H9 (cell line): ENCODE measurements at regions not wholly inside any gene's neighbourhood (a gene's known extent, or its start where the extent isn't known, plus 50 kb on each side); places are given as distances from the start of the nearest gene placed in this dataset.

Experiments used
- DNase-seq: peaks from one replicate; pipeline ENCODE4 v3.0.0-alpha.2; 2017
- H2AFZ ChIP-seq: one replicate; pipeline ENCODE4 v1.6.1; 2013; ENCODE audit warnings: mild to moderate bottlenecking, low read length, control low read depth, moderate library complexity
- H2AK5ac ChIP-seq: 2 replicates; pipeline ENCODE4 v1.6.1; 2013; ENCODE audit warnings: low read length, control low read depth, mixed read lengths; ENCODE audit not compliant: insufficient read length
- H2BK120ac ChIP-seq: one replicate; pipeline ENCODE4 v1.6.1; 2013; ENCODE audit warnings: low read depth, mild to moderate bottlenecking, low read length, control low read depth, inconsistent platforms; ENCODE audit not compliant: poor library complexity, severe bottlenecking
- H2BK12ac ChIP-seq: 2 replicates; pipeline ENCODE4 v1.6.1; 2013; ENCODE audit warnings: low read length, control low read depth, mixed read lengths, low read depth; ENCODE audit not compliant: insufficient read length
- H2BK15ac ChIP-seq: 2 replicates; pipeline ENCODE4 v1.6.1; 2013; ENCODE audit warnings: low read depth, low read length, control low read depth
- H2BK20ac ChIP-seq: one replicate; pipeline ENCODE4 v1.6.1; 2013; ENCODE audit warnings: low read depth, mild to moderate bottlenecking, low read length, control low read depth, inconsistent platforms; ENCODE audit not compliant: poor library complexity, severe bottlenecking
- H2BK5ac ChIP-seq: 2 replicates; pipeline ENCODE4 v1.6.1; 2013; ENCODE audit warnings: low read length, control low read depth, mixed read lengths; ENCODE audit not compliant: insufficient read length
- H3K14ac ChIP-seq: 2 replicates; pipeline ENCODE4 v1.6.1; 2013; ENCODE audit warnings: low read length, control low read depth; ENCODE audit not compliant: insufficient read depth
- H3K18ac ChIP-seq: 2 replicates; pipeline ENCODE4 v1.6.1; 2013; ENCODE audit warnings: low read depth, mild to moderate bottlenecking, mixed read lengths, low read length, control low read depth; ENCODE audit not compliant: insufficient read length
- H3K23ac ChIP-seq: 2 replicates; pipeline ENCODE4 v1.6.1; 2013; ENCODE audit warnings: low read length, control low read depth, mixed read lengths, low read depth; ENCODE audit not compliant: insufficient read length
- H3K23me2 ChIP-seq: 2 replicates; pipeline ENCODE4 v1.6.1; 2013; ENCODE audit warnings: low read depth, mild to moderate bottlenecking, mixed read lengths, low read length, control low read depth; ENCODE audit not compliant: insufficient read length, poor library complexity, severe bottlenecking
- H3K27ac ChIP-seq: 2 replicates; pipeline ENCODE4 v1.5.1; 2013; ENCODE audit warnings: low read length, control low read depth, mixed read lengths, low read depth; ENCODE audit not compliant: insufficient read length
- H3K27me3 ChIP-seq: 2 replicates; pipeline ENCODE4 v1.6.1; 2013; ENCODE audit warnings: low read length, control low read depth, inconsistent platforms; ENCODE audit not compliant: insufficient read depth
- H3K4ac ChIP-seq: 2 replicates; pipeline ENCODE4 v1.6.1; 2013; ENCODE audit warnings: low read depth, mild to moderate bottlenecking, control low read depth, inconsistent platforms, low read length, moderate library complexity
- H3K4me1 ChIP-seq: 2 replicates; pipeline ENCODE4 v1.6.1; 2013; ENCODE audit warnings: low read length, control low read depth, inconsistent platforms; ENCODE audit not compliant: insufficient read depth
- H3K4me2 ChIP-seq: 2 replicates; pipeline ENCODE4 v1.6.1; 2013; ENCODE audit warnings: low read length, control low read depth, mixed read lengths; ENCODE audit not compliant: insufficient read length, insufficient read depth
- H3K56ac ChIP-seq: 2 replicates; pipeline ENCODE4 v1.6.1; 2013; ENCODE audit warnings: low read depth, mild to moderate bottlenecking, mixed read lengths, low read length, control low read depth; ENCODE audit not compliant: insufficient read length
- H3K79me1 ChIP-seq: 2 replicates; pipeline ENCODE4 v1.6.1; 2013; ENCODE audit warnings: low read depth, mild to moderate bottlenecking, moderate library complexity, low read length, control low read depth, inconsistent platforms; ENCODE audit not compliant: insufficient read depth, poor library complexity, severe bottlenecking
- H3K79me2 ChIP-seq: 2 replicates; pipeline ENCODE4 v1.6.1; 2013; ENCODE audit warnings: low read length, control low read depth, inconsistent platforms; ENCODE audit not compliant: insufficient read depth
- H3K9ac ChIP-seq: 2 replicates; pipeline ENCODE4 v1.6.1; 2013; ENCODE audit warnings: low read length, control low read depth, mixed read lengths; ENCODE audit not compliant: insufficient read length; ENCODE audit errors: extremely low read depth
- H3K9me3 ChIP-seq: one replicate; pipeline ENCODE4 v1.6.1; 2013; ENCODE audit warnings: low read depth, low read length, inconsistent platforms; ENCODE audit not compliant: control insufficient read depth
- H3T11ph ChIP-seq: one replicate; pipeline ENCODE4 v1.6.1; 2013; ENCODE audit warnings: mild to moderate bottlenecking, low read length, control low read depth, inconsistent platforms
- H4K20me1 ChIP-seq: one replicate; pipeline ENCODE4 v1.6.1; 2013; ENCODE audit not compliant: control insufficient read depth, insufficient read length, insufficient read depth
- H4K5ac ChIP-seq: 2 replicates; pipeline ENCODE4 v1.6.1; 2013; ENCODE audit warnings: low read depth, mild to moderate bottlenecking, mixed read lengths, low read length, control low read depth; ENCODE audit not compliant: insufficient read length
- H4K8ac ChIP-seq: replicated peaks from 2 replicates; pipeline ENCODE4 v1.6.1; 2013; ENCODE audit warnings: low read length, control low read depth, mixed read lengths, low read depth; ENCODE audit not compliant: insufficient read length
- H4K91ac ChIP-seq: 2 replicates; pipeline ENCODE4 v1.6.1; 2013; ENCODE audit warnings: low read depth, mild to moderate bottlenecking, moderate library complexity, mixed read lengths, low read length, control low read depth; ENCODE audit not compliant: insufficient read length
- H3K27ac Mint-ChIP-seq, 3 experiments: 2 replicates in 2 of 3; 3 replicates in 1 of 3; pipeline ENCODE4 v1.8.0; 2020 to 2021; ENCODE audit warnings: mixed read lengths in 3 of 3, mild to moderate bottlenecking in 1 of 3, moderate library complexity in 1 of 3
- H3K27me3 Mint-ChIP-seq: 2 replicates; pipeline ENCODE4 v1.8.0; 2021; ENCODE audit warnings: low read depth, mild to moderate bottlenecking, moderate library complexity, mixed read lengths
- H3K36me3 Mint-ChIP-seq, 3 experiments: 2 replicates in 2 of 3; 3 replicates in 1 of 3; pipeline ENCODE4 v1.8.0; 2020 to 2021; ENCODE audit warnings: low read depth in 3 of 3, mixed read lengths in 3 of 3; ENCODE audit not compliant: insufficient read depth in 1 of 3
- H3K4me1 Mint-ChIP-seq, 2 experiments: 2 replicates each; pipeline ENCODE4 v1.8.0; 2020; ENCODE audit warnings: mixed read lengths in 2 of 2
- H3K4me3 Mint-ChIP-seq, 2 experiments: 2 replicates in 1 of 2; 3 replicates in 1 of 2; pipeline ENCODE4 v1.8.0; 2020 to 2021; ENCODE audit warnings: mild to moderate bottlenecking in 2 of 2, mixed read lengths in 2 of 2, moderate library complexity in 1 of 2
- H3K9me3 Mint-ChIP-seq, 2 experiments: 2 replicates in 1 of 2; 3 replicates in 1 of 2; pipeline ENCODE4 v1.8.0; 2020; ENCODE audit warnings: mild to moderate bottlenecking in 2 of 2, mixed read lengths in 2 of 2, moderate library complexity in 1 of 2
- WGBS: extraction: QIAGEN DNeasy Blood & Tissue Kit; methylation state at CpG from one replicate; pipeline ENCODE4 v1.1.7; 2013; ENCODE audit warnings: missing lambda C conversion rate, low lambda C conversion rate, mixed read lengths; ENCODE audit not compliant: insufficient read length; ENCODE audit errors: extremely low coverage; 5-methylcytosine and 5-hydroxymethylcytosine counted together
- TF ChIP-seq, protein P1 (sequence below): fragments of 200-600 bp; sonication (generic); conservative IDR thresholded peaks from 3 replicates; pipeline ENCODE4 v1.8.0; 2021; ENCODE audit warnings: antibody characterized with exemption, mild to moderate bottlenecking

- Mint-ChIP-seq H3K4me3 (no peak overlapping the region), H3K36me3 (no peaks in the 10 kb centered on the region; a peak in 1 of 7 replicates), H3K4me1 (peaks cover 11 to 12% of the 10 kb centered on the region in 2 experiments; a peak in 3 of 4 replicates), H3K27ac (no peak overlapping the region), H3K9me3 (no peaks in the 10 kb centered on the region), H3K27me3 (no peaks in the 10 kb centered on the region)
- no peak overlapping the region for H3K56ac ChIP-seq
- no peak overlapping the region for H3K27ac ChIP-seq
- no peak overlapping the region for H2BK5ac ChIP-seq
- H2AFZ ChIP-seq: no peak overlapping the region
- H3T11ph ChIP-seq: no peak overlapping the region
- TF ChIP-seq, protein P1, sequence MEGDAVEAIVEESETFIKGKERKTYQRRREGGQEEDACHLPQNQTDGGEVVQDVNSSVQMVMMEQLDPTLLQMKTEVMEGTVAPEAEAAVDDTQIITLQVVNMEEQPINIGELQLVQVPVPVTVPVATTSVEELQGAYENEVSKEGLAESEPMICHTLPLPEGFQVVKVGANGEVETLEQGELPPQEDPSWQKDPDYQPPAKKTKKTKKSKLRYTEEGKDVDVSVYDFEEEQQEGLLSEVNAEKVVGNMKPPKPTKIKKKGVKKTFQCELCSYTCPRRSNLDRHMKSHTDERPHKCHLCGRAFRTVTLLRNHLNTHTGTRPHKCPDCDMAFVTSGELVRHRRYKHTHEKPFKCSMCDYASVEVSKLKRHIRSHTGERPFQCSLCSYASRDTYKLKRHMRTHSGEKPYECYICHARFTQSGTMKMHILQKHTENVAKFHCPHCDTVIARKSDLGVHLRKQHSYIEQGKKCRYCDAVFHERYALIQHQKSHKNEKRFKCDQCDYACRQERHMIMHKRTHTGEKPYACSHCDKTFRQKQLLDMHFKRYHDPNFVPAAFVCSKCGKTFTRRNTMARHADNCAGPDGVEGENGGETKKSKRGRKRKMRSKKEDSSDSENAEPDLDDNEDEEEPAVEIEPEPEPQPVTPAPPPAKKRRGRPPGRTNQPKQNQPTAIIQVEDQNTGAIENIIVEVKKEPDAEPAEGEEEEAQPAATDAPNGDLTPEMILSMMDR: no peak
- peaks cover 2% of the 10 kb centered on the region; the same call in 1 of the 2 replicates for H3K27me3 ChIP-seq
- no peak overlapping the region for H3K4ac ChIP-seq
- no peak overlapping the region for H4K8ac ChIP-seq
- no peak overlapping the region for H2BK120ac ChIP-seq
- H3K23me2 ChIP-seq: no peaks in the 10 kb centered on the region
- no peak overlapping the region for H4K5ac ChIP-seq
- H3K14ac ChIP-seq: no peak overlapping the region
- H3K79me2 ChIP-seq: 0 out of 2 replicates have a peak, but pooled peaks cover under 1% of the 10 kb centered on the region
- no peak overlapping the region for H4K91ac ChIP-seq
- H2BK15ac ChIP-seq: no peak overlapping the region
- peaks cover under 1% of the 10 kb centered on the region for H4K20me1 ChIP-seq
- WGBS: no CpG with 5 or more reads among the region's 10 CpGs
- H3K4me2 ChIP-seq: no peak overlapping the region
- no peak overlapping the region for H3K18ac ChIP-seq
- no peak overlapping the region for H2BK20ac ChIP-seq
- no peaks in the 10 kb centered on the region for H3K79me1 ChIP-seq
- no peak overlapping the region for H3K23ac ChIP-seq
- H2BK12ac ChIP-seq: no peak overlapping the region
- no peaks in the 10 kb centered on the region for H3K4me1 ChIP-seq
- H2AK5ac ChIP-seq: no peak overlapping the region
- no peak overlapping the region for H3K9ac ChIP-seq
- H3K9me3 ChIP-seq: no peaks in the 10 kb centered on the region
- DNase-seq: no peak
These were observed 318.4 kb downstream of the HAPSTR1 start for GRCh38 chr16:9409560-9410493.
